HCT116 (cell line): ENCODE measurements at regions not wholly inside any gene's neighbourhood (a gene's known extent, or its start where the extent isn't known, plus 50 kb on each side); places are given as distances from the start of the nearest gene placed in this dataset.

ENCODE experiments used
- ATAC-seq: fragments of 200-7000 bp; cut with Tn5 transposase; 2 replicates; pipeline ENCODE4 v1.9.1; 2020; ENCODE audit warnings: mild to moderate bottlenecking, moderate library complexity
- BruUV-seq: library from RNA; stranded (reverse); fragments of 400-500 nt; replicated peaks from 2 replicates; lab custom pipeline; 2021; lab: Mats Ljungman, UMichigan
- CTCF ChIA-PET: fragments of 300-600 bp; sonication (Branson Sonifier 250); formaldehyde crosslinking; loops from one replicate; lab custom pipeline; 2021; ENCODE audit warnings: antibody characterized with exemption; lab: Charles Lee
- POLR2A ChIA-PET: fragments of 300-600, 350-600 bp; sonication (Branson Sonifier 250); formaldehyde crosslinking; loops from one replicate; lab custom pipeline; 2021; ENCODE audit warnings: antibody characterized with exemption; lab: Charles Lee
- RAD21 ChIA-PET, 2 experiments: fragments of 300-600 bp; sonication (Branson Sonifier 250); formaldehyde crosslinking; loops; one replicate each; lab custom pipeline; 2023; ENCODE audit warnings: low total read pairs in 2 of 2; ENCODE audit not compliant: uncharacterized antibody in 2 of 2, unreplicated experiment in 2 of 2, low non-redundant PET in 1 of 2; lab: Charles Lee
- DNase-seq: peaks from one replicate; pipeline ENCODE4 v3.0.0-alpha.2; 2010; ENCODE audit warnings: low read depth, low spot score
- H2AFZ ChIP-seq: fragments of 200-600 bp; shearing (Covaris generic), sonication (generic); 2 replicates; pipeline ENCODE4 v1.6.1; 2017; ENCODE audit warnings: low read depth, mixed run types, mixed read lengths, antibody characterized with exemption, low read length; ENCODE audit not compliant: poor library complexity, severe bottlenecking
- H3K27ac ChIP-seq: 2 replicates; pipeline ENCODE4 v1.5.1; 2012; ENCODE audit warnings: low read depth, low read length
- H3K27me3 ChIP-seq: fragments of 200-600 bp; sonication (generic); 2 replicates; pipeline ENCODE4 v1.6.1; 2016; ENCODE audit warnings: mixed run types, low read length, mixed read lengths; ENCODE audit not compliant: insufficient read depth
- H3K36me3 ChIP-seq, 2 experiments: fragments of 200-500 bp in 1 of 2; fragments of 200-600 bp in 1 of 2; sonication (Bioruptor generic) in 1 of 2; sonication (generic) in 1 of 2; 2 replicates each; pipeline versions ENCODE4 v1.5.1 to v1.6.1; 2014 to 2016; ENCODE audit warnings: low read length in 2 of 2, inconsistent platforms in 1 of 2, mixed read lengths in 1 of 2, mixed run types in 1 of 2; ENCODE audit not compliant: insufficient read depth in 2 of 2, control insufficient read depth in 1 of 2
- H3K4me1 ChIP-seq, 2 experiments: fragments of 200-600 bp in 1 of 2; sonication (generic) in 1 of 2; 2 replicates each; pipeline versions ENCODE4 v1.5.1 to v1.6.1; 2012 to 2017; ENCODE audit warnings: low read length in 2 of 2, inconsistent platforms in 1 of 2, mild to moderate bottlenecking in 1 of 2, mixed read lengths in 1 of 2, mixed run types in 1 of 2, moderate library complexity in 1 of 2; ENCODE audit not compliant: insufficient read depth in 2 of 2, control insufficient read depth in 1 of 2
- H3K4me2 ChIP-seq: fragments of 200-600 bp; sonication (generic); 2 replicates; pipeline ENCODE4 v1.6.1; 2017; ENCODE audit warnings: mixed run types, low read length, mixed read lengths
- H3K4me3 ChIP-seq, 2 experiments: fragments of 200-600 bp in 1 of 2; sonication (generic) in 1 of 2; replicated peaks in 1 of 2; 2 replicates each; pipeline ENCODE4 v1.5.1; 2011 to 2016; ENCODE audit warnings: low read length in 2 of 2, control low read depth in 1 of 2, low read depth in 1 of 2, mild to moderate bottlenecking in 1 of 2, mixed read lengths in 1 of 2, mixed run types in 1 of 2
- H3K79me2 ChIP-seq: fragments of 200-600 bp; sonication (generic); 2 replicates; pipeline ENCODE4 v1.6.1; 2017; ENCODE audit warnings: mild to moderate bottlenecking, mixed run types, low read length, moderate library complexity, mixed read lengths; ENCODE audit not compliant: insufficient read depth
- H3K9ac ChIP-seq: fragments of 200-600 bp; sonication (generic); 2 replicates; pipeline ENCODE4 v1.6.1; 2016; ENCODE audit warnings: low read length, mixed read lengths
- H3K9me2 ChIP-seq: fragments of 200-600 bp; sonication (generic), shearing (Covaris generic); 2 replicates; pipeline ENCODE4 v1.6.1; 2017; ENCODE audit warnings: mixed run types, mild to moderate bottlenecking, moderate library complexity; ENCODE audit not compliant: insufficient read depth
- H3K9me3 ChIP-seq, 2 experiments: fragments of 200-500 bp in 1 of 2; fragments of 200-600 bp in 1 of 2; sonication (Bioruptor generic) in 1 of 2; sonication (generic) in 1 of 2; 2 replicates each; pipeline ENCODE4 v1.6.1; 2014 to 2017; ENCODE audit warnings: low read length in 2 of 2, mixed read lengths in 2 of 2, inconsistent platforms in 1 of 2, low read depth in 1 of 2, mild to moderate bottlenecking in 1 of 2, mixed run types in 1 of 2, moderate library complexity in 1 of 2; ENCODE audit not compliant: control insufficient read depth in 1 of 2, insufficient read depth in 1 of 2
- H4K20me1 ChIP-seq: fragments of 200-600 bp; sonication (generic), shearing (Covaris generic); 2 replicates; pipeline ENCODE4 v1.6.1; 2017; ENCODE audit warnings: mixed run types, mild to moderate bottlenecking, moderate library complexity; ENCODE audit not compliant: insufficient read depth
- ATF3 ChIP-seq: IDR thresholded peaks from 2 replicates; pipeline ENCODE4 v1.6.1; 2012
- CBX3 ChIP-seq: IDR thresholded peaks from 2 replicates; pipeline ENCODE4 v1.6.1; 2012; ENCODE audit warnings: low read depth
- CEBPB ChIP-seq: IDR thresholded peaks from 2 replicates; pipeline ENCODE4 v1.6.1; 2012; ENCODE audit warnings: low read depth
- CTCF ChIP-seq, 3 experiments: fragments of 200-600 bp in 1 of 3; sonication (generic) in 1 of 3; IDR thresholded peaks in 2 of 3; conservative IDR thresholded peaks in 1 of 3; 2 replicates each; pipeline ENCODE4 v1.5.1; 2012 to 2017; ENCODE audit warnings: low read depth in 2 of 3, low read length in 2 of 3, antibody characterized with exemption in 1 of 3, borderline replicate concordance in 1 of 3, control low read depth in 1 of 3, mild to moderate bottlenecking in 1 of 3, mixed read lengths in 1 of 3, mixed run types in 1 of 3, moderate library complexity in 1 of 3; ENCODE audit not compliant: insufficient read depth in 1 of 3
- EGR1 ChIP-seq: IDR thresholded peaks from 2 replicates; pipeline ENCODE4 v1.6.1; 2012; ENCODE audit warnings: low read depth
- ELF1 ChIP-seq: IDR thresholded peaks from 2 replicates; pipeline ENCODE4 v1.6.1; 2012; ENCODE audit warnings: low read depth, borderline replicate concordance
- EZH2 ChIP-seq: fragments of 200-600 bp; sonication (generic); IDR thresholded peaks from 2 replicates; pipeline ENCODE4 v1.6.1; 2017; ENCODE audit warnings: antibody characterized with exemption, mixed run types
- EZH2phosphoT487 ChIP-seq: fragments of 200-600 bp; IDR thresholded peaks from 2 replicates; pipeline ENCODE4 v1.6.1; 2018; ENCODE audit warnings: antibody characterized with exemption, borderline replicate concordance
- FOSL1 ChIP-seq: IDR thresholded peaks from 2 replicates; pipeline ENCODE4 v1.6.1; 2012; ENCODE audit warnings: low read depth
- JUND ChIP-seq: IDR thresholded peaks from 2 replicates; pipeline ENCODE4 v1.6.1; 2012
- MAX ChIP-seq: IDR thresholded peaks from 2 replicates; pipeline ENCODE4 v1.6.1; 2012
- POLR2AphosphoS5 ChIP-seq: IDR thresholded peaks from 2 replicates; pipeline ENCODE4 v1.6.1; 2011; ENCODE audit warnings: mild to moderate bottlenecking, low read depth, low read length, moderate library complexity
- RAD21 ChIP-seq: IDR thresholded peaks from 2 replicates; pipeline ENCODE4 v1.6.1; 2012; ENCODE audit warnings: low read depth, mild to moderate bottlenecking
- REST ChIP-seq: IDR thresholded peaks from 2 replicates; pipeline ENCODE4 v1.6.1; 2012; ENCODE audit warnings: low read depth
- SIN3A ChIP-seq: IDR thresholded peaks from 2 replicates; pipeline ENCODE4 v1.6.1; 2012; ENCODE audit warnings: low read depth
- SP1 ChIP-seq: IDR thresholded peaks from 2 replicates; pipeline ENCODE4 v1.6.1; 2012; ENCODE audit warnings: low read depth
- SRF ChIP-seq: IDR thresholded peaks from 2 replicates; pipeline ENCODE4 v1.6.1; 2012; ENCODE audit warnings: low read depth
- YY1 ChIP-seq: IDR thresholded peaks from 2 replicates; pipeline ENCODE4 v1.6.1; 2011; ENCODE audit warnings: low read length, low read depth, moderate library complexity, mild to moderate bottlenecking; ENCODE audit not compliant: insufficient replicate concordance; ENCODE audit errors: extremely low read depth
- ZFX ChIP-seq: fragments of 450-650 bp; IDR thresholded peaks from 2 replicates; pipeline ENCODE4 v1.6.1; 2017
- intact Hi-C: fragments of 100-400 bp; cut with micrococcal nuclease; formaldehyde crosslinking; loops from 2 replicates; pipeline ENCODE4 v1.10.0; 2022

- RAD21 ChIA-PET = no interaction called here
- intact Hi-C loops = no loop called here
Measured at GRCh38 chr5:61728287-61728686, 396.2 kb downstream of the ZSWIM6 start.

More at GRCh38 chr5:61728287-61728686, 396.2 kb downstream of the ZSWIM6 start:
- Histone ChIP-seq H3K4me1 (no peaks in the 10 kb centered on the region), H3K9me3 (no peaks in the 10 kb centered on the region), H3K27ac (no peak overlapping the region), H3K9me2 (no peaks in the 10 kb centered on the region), H4K20me1 (no peaks in the 10 kb centered on the region), H3K4me2 (no peak overlapping the region), H3K79me2 (no peaks in the 10 kb centered on the region), H3K9ac (no peak overlapping the region), H2AFZ (no peak overlapping the region), H3K4me3 (no peak overlapping the region), H3K27me3 (peaks cover 73% of the 10 kb centered on the region), H3K36me3 (no peaks in the 10 kb centered on the region)
- CTCF ChIA-PET = interaction anchor here (1.7 kb wide), 1 partner anchor 40 kb away, joined by 4 read pairs; no protein-coding TSS in a partner anchor
- TF ChIP-seq SIN3A (no peak), EZH2 (no peak), YY1 (no peak), REST (no peak), EGR1 (no peak), CBX3 (no peak), CTCF (IDR thresholded peaks at IDR 0.05 in 2 of 3, conservative IDR thresholded peaks at IDR 0.05 in 1 of 3; ENCODE audit: borderline replicate concordance in 1 of 3, insufficient read depth in 1 of 3, low read depth in 2 of 3, low read length in 2 of 3) (no peak), ELF1 (no peak), ZFX (no peak), JUND (no peak), RAD21 (no peak), EZH2phosphoT487 (no peak), MAX (no peak), FOSL1 (no peak), SRF (no peak), POLR2AphosphoS5 (no peak), ATF3 (no peak), SP1 (no peak), CEBPB (no peak)
- POLR2A ChIA-PET = no interaction called here
- no peak for ATAC-seq
- no TSS peak for BruUV-seq
- DNase-seq = no peak
